C4-2B (cell line): ENCODE measurements at regions not wholly inside any gene's neighbourhood (a gene's known extent, or its start where the extent isn't known, plus 50 kb on each side); places are given as distances from the start of the nearest gene placed in this dataset.

Experiments
- H3K27ac ChIP-seq: fragments of 450-650 bp; 2 replicates; pipeline ENCODE4 v1.5.1; 2017
- CTCF ChIP-seq: fragments of 450-650 bp; conservative IDR thresholded peaks from 2 replicates; pipeline ENCODE4 v1.5.1; 2017; ENCODE audit warnings: mild to moderate bottlenecking
- ZFX ChIP-seq: fragments of 450-650 bp; IDR thresholded peaks from 2 replicates; pipeline ENCODE4 v1.6.1; 2017

GRCh38 chr1:195076682-195077081, 1531.6 kb downstream of the KCNT2 start:
- TF ChIP-seq CTCF, result no peak
- no peak for TF ChIP-seq ZFX
- H3K27ac ChIP-seq, result no peak overlapping the region

GRCh38 chr1:195075973-195076372, 1532.3 kb downstream of the KCNT2 start:
- TF ChIP-seq ZFX (no peak), CTCF (no peak)
- no peak overlapping the region for H3K27ac ChIP-seq

- TF ChIP-seq CTCF (no peak), ZFX (no peak)
- H3K27ac ChIP-seq, result no peak overlapping the region
Measured at GRCh38 chr1:195071461-195071860, 1536.8 kb downstream of the KCNT2 start.

GRCh38 chr1:195065437-195065836, 1542.8 kb downstream of the KCNT2 start:
- H3K27ac ChIP-seq, result no peak overlapping the region
- TF ChIP-seq ZFX (no peak), CTCF (no peak)

- TF ChIP-seq ZFX (no peak), CTCF (no peak)
- no peak overlapping the region for H3K27ac ChIP-seq
Measured at GRCh38 chr1:195064358-195064757, 1543.9 kb downstream of the KCNT2 start.

GRCh38 chr1:195054217-195054687, 1554.0 kb downstream of the KCNT2 start:
- TF ChIP-seq ZFX, result no peak
- no peak for TF ChIP-seq CTCF
- H3K27ac ChIP-seq, result no peak overlapping the region

- TF ChIP-seq CTCF, result no peak
- TF ChIP-seq ZFX, result no peak
- H3K27ac ChIP-seq, result no peak overlapping the region
Measured at GRCh38 chr1:195053478-195053877, 1554.8 kb downstream of the KCNT2 start.
